NCI-H1930 (cell line): ENCODE measurements at regions not wholly inside any gene's neighbourhood (a gene's known extent, or its start where the extent isn't known, plus 50 kb on each side); places are given as distances from the start of the nearest gene placed in this dataset.

Source experiments
- DNase-seq, 2 experiments: peaks; one replicate each; lab custom pipeline; 2025; lab: John Stamatoyannopoulos, UW

DNA sequence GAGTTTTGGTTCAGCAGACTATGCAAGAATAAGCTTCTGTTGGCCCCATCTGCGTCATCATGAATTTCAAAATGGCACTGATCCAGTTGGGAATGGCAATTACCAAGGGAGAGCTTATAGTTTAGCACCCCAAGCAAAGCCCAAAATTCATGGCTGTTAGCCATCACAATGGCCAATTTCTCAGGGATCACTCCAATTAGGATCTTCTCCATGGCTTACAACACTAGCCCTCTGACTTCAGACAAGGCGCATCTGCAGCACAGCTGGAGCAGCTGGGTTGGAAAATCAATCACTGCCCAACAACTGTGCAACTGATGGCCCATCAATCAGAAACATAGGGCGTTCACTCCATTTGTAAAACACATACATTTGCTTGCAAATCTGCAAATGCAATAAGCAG, 273.6 kb downstream of the SRBD1 start:
- no peak for DNase-seq

DNA sequence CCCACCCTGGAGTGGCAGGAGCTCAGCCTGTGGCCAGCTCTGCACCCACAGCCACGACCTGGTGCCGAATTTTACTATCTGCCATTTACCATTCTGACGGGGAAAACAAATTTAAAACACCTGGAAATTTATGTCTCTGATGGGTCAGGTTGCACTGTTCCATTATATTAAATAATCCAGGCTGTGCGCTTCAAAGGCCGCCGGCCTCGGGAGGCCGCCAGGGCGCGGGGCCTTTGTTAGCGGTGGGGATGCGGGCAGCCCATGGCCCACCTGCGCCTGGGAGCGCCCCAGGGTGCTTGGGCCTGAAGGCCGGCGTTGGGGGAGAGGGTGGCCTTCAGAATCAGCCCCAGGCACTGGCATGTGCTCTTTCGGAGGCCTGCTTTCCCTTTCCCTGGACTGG, 276.9 kb downstream of the SRBD1 start:
- no peak for DNase-seq

GRCh38 chr2:45332567-45332966, 278.5 kb downstream of the SRBD1 start:
- DNase-seq: no peak

- no peak for DNase-seq
These were observed 279.0 kb downstream of the SRBD1 start for GRCh38 chr2:45332094-45332493.

- DNase-seq: no peak
These were observed 279.7 kb downstream of the SRBD1 start for GRCh38 chr2:45331410-45331786.

GRCh38 chr2:45330637-45331409, 280.2 kb downstream of the SRBD1 start:
- no peak for DNase-seq

GRCh38 chr2:45330108-45330507, 281.0 kb downstream of the SRBD1 start:
- DNase-seq: no peak

DNA sequence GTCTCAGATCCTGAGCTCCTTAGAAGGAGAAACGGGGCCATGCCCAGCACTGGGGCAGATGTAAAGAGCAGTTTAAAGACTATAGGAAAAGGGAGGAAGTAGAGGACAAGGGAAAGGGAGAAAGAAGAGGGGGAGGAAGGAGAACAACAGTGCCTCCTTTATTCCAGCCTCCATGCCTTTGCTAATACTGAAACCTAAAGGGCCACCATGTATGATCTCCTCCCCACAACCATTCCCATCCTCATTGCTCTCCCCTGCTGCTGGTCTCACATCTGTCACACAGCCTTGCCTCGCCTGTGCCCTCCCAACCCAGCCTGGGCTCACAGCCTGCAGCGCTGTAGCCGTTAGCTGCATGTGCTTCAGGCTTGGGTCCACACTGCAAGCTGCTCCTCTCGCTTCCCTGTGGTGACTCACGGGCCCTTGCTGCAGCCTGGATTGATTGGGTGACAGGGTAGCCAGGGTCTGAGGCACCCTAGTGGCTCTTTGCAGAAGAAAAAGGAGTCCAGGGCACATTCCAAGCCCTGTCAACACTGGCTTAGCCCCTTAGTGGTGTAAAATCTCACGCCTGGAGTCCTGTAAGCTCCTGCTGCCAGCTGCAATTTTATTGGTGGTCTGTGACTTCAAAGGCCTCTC, 281.9 kb downstream of the SRBD1 start:
- no peak for DNase-seq

DNA sequence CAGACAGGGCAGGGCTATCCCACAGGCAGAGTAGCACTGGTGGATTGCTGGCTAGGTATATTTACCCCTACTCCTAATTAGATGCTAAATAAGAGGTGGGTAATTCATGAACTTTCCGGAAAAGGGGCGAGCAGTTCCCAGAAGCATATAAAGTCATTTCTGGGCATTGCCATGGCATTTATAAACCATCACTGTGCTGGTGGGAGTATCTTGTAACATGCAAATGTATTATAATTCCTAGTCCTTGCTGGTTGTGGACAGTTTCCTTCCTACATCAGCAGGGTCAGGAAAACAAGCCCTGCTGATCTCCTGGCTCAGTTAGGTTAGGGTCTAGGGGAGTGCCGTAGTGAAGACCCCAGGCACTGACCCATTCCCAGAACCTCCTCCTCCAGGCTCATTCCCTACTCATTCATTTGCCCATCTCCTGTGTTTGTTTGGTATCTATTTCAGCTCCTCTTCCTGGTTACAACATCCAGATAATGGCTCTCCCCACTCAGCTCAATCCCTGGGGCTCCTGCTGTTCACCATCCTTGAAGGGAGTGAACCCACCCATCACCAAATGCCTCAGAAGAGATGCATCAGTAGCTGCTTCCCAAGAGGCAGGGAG, 282.7 kb downstream of the SRBD1 start:
- no peak for DNase-seq

GRCh38 chr2:45323344-45323743, 287.7 kb downstream of the SRBD1 start:
- DNase-seq: no peak

DNA sequence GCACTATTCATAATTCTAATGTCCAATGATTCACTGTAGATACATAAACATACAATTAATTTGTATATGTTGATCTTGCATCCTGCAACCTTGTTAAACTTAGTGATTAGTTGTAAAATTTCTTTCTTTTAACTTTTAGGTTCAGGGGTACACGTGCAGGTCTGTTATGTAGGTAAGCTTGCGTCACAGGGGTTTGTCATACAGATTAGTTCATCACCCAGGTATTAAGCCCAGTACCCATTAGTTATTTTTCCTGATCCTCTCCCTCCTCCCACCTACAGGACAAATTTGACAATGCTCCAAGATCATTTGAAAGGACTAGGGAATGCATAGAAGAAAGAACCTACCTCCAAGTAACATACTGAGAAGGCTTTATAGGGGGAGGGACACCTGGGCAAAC, 290.1 kb downstream of the SRBD1 start:
- no peak for DNase-seq

DNA sequence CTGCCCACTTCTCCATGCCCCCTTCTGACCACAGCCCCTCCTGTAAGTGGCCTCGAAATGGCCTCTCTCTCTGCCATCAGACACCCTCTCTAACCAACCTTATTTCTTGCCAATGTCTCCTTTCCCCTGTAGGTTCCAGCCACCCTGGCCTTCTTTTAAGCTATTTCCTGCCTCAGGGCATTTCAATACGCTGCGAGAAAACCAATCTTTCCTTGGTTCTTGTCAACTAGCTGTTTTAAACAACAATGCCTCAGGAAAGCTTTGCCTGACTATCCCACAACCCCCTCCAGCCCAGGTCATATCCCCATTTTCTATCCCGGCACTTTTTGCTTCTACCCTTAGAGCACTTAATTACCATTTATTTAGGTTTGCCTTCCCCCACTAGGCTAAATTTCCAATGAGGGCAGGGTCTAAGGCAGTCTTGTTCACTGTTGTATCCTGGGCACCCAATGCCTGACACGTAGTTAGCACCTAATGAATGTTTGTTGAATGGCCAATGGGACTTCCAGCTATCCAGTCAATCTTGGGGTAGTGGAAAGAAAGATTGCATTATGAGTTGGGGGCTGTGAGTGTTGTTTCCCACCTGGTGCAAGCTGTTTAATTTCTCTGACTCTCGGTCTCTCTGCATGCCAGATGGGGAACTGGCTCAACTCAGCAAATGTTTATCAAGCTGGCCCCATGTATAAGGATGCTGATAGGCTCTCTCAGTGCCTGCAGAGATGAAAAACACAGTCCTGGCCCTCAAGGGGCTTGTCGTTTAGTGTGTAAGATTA, 291.2 kb downstream of the SRBD1 start:
- no peak for DNase-seq

- DNase-seq: no peak
These were observed 292.4 kb downstream of the SRBD1 start for GRCh38 chr2:45318686-45319085.

GRCh38 chr2:45316576-45317338, 294.3 kb downstream of the SRBD1 start:
- no peak for DNase-seq

GRCh38 chr2:45315861-45316260, 295.2 kb downstream of the SRBD1 start:
- DNase-seq: no peak

- DNase-seq: no peak
These were observed 298.8 kb downstream of the SRBD1 start for GRCh38 chr2:45312275-45312674.

GRCh38 chr2:45311559-45311958, 299.5 kb downstream of the SRBD1 start:
- no peak for DNase-seq

GRCh38 chr2:45307147-45307546, 297.9 kb upstream of the SIX2 start:
- no peak for DNase-seq

GRCh38 chr2:45305599-45305998, 296.3 kb upstream of the SIX2 start:
- DNase-seq: no peak

GRCh38 chr2:45303417-45304202, 294.4 kb upstream of the SIX2 start:
- no peak for DNase-seq
